HG02870 (cell line): ENCODE measurements at regions not wholly inside any gene's neighbourhood (a gene's known extent, or its start where the extent isn't known, plus 50 kb on each side); places are given as distances from the start of the nearest gene placed in this dataset.
"Not testable (repeated sequence)": the region's sequence is repeated elsewhere in the genome, so short reads cannot be mapped to it uniquely, and the experiment has no call there.

ENCODE experiments used
- ATAC-seq: cut with Tn5 transposase; IDR thresholded peaks from one replicate; pipeline ENCODE4 v1.9.1; 2021; ENCODE audit warnings: mild to moderate bottlenecking, moderate library complexity; ENCODE audit not compliant: unreplicated experiment

DNA sequence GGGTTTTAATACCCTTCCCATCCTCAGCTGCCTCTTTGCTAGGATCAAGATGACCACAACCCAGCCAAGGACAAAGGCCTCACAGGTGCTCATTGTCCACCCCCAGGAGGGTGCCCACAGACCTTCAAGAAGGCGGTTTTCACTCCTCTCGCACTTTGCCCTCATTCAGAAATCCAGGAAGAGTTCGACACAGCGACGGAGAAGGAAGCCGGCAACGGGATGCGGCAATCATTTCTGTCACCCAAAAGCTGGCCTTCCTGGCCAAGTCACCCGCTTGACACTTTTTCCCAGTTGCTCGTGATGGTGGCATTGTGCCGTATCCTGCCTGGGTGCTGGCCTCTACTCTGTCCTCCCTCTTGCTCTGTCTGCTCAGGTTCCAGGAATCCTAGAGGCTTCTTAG, 293.0 kb upstream of the ZNF337 start:
- not testable (repeated sequence) for ATAC-seq

DNA sequence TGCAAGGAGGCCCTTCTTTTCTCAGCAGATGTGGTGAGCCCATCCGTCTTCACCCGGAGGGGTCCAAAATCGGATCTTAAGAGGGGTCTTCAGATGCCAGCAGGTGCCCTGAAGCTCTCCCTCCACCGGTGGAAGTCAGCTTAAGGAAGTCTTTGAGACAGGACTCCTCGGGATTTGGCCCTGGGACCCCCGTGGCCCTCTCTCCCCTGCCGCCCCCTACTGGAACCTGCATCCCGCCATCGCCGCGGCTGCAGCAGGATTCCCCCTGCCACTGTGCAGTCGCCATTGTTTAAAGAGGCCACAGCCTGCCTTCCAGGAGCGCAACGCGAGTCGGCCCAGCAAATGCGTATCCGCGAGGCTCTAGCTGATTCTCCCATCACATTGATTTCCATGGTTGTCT, 292.5 kb upstream of the ZNF337 start:
- ATAC-seq: no peak

DNA sequence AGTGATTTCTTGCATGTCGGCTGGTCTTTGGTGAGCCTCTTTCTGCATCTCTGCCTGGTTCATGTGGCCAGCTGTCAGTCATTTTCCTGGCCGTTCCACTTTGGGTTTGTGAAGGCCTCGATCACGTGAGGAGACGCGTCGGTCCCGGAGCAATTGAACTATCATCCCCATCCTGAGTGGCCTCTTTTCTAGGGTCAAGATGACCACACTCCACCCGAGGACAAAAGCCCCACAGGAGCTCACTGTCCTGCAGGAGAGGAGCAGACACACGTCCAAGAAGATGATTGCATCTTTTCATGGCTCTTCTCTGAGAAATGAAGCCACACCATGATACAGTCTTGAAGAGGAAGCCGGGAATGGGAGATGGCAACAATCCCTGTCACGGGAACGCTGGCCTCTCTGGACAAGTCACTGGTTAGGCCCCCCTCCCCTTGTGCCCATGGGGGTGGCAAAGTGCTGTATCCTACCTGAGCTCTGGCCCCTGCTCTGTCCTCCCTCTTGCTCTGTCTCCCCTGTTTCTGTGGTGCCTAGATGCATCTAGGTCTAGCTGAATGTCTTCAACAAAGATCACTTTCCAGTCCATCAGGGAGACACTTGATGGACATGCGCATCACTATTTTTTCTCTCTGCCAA, 291.4 kb upstream of the ZNF337 start:
- not testable (repeated sequence) for ATAC-seq

DNA sequence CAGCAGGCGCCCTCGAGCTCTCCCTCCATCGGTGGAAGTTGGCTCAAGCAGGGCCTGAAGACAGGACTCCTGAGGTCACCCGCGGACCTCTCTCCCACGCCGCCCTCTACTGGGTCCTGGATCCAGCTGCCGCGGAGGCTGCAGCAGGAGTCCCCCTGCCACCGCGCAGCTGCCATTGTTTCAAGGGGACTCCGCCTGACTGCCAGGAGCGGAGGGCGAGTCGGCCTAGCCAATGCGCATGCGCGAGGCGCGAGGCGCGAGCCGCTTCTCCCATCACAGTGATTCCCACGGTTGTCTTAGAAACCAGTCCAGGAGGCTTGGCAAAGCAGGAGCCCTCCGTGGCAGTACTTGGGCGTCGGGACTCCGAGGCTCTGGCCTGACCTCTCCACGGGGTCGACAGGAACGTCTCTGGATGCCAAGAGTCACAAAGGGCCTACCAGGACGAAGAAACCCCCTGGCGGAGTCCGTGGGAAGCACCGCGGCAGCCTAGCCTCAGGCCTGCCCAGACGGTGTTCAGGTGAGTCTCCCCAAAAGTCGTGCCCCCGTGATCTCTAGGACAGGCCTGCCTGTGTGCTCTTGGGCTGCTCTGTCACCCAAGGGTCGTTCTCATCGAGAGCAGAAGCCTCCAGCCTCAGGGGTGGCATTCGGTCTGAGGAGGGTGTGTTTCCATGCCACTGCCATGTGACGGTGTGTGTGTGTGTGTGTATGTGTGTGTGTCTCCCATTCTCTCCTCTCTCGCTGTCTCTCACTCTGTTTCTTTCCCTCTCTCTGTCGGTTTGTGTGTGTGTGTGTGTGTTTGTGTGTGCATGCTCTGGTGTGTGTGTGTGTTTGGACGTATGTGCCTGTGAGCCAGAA, 290.6 kb upstream of the ZNF337 start:
- ATAC-seq: no peak

DNA sequence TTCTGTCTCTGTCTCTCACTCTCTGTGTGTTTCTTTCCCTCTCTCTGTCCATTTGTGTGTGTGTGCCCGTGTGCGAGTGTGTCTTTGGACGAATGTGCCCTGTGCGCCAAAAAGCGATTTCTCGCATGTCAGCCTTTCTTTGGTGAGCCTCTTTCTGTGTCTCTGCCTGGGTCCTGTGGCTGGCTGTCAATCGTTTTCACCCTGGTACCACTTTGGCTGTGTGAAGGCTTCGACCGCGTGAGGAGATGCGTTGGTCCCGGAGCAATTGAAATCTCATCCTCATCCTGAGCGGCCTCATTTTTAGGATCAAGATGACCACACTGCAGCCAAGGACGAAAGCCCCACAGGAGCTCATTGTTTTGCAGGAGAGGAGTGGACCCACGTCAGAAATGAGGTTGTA, 288.9 kb upstream of the ZNF337 start:
- ATAC-seq: no peak

DNA sequence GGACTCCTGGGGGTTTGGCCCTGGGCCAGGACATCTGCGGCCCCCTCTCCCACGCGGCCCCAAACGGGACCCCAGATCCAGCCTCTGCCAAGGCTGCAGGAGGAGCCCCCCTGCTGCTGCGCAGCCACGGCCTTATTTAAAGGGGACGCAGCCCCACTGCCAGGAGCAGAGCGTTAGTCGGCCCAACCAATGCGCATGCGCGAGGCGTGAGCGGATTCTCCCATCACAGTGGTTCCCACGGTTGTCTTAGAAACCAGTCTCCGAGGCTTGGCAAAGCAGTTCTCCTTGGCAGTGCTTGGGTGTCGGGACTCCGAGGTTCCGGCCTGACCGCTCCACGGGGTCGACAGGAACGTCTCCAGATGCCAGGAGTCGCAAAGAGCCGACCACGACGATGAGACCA, 288.3 kb upstream of the ZNF337 start:
- ATAC-seq: no peak

DNA sequence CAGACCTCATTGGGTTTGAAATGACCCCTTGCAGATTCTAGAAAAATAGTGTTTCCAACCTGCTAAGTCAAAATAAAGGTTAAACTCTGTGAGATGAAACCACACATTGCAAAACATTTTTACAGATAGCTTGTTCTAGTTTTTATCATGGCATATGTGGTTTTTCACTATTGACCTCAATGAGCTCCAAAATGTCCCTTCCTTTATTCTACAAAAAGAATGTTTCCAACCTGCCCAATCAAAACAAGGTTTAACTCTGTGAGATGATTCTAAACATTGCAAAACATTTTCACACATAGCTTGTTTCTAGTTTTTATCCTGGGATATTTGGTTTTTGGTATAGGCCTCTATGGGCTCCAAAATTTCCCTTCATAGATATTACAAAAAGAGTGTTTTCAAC, 286.0 kb upstream of the ZNF337 start:
- ATAC-seq: not testable (repeated sequence)

DNA sequence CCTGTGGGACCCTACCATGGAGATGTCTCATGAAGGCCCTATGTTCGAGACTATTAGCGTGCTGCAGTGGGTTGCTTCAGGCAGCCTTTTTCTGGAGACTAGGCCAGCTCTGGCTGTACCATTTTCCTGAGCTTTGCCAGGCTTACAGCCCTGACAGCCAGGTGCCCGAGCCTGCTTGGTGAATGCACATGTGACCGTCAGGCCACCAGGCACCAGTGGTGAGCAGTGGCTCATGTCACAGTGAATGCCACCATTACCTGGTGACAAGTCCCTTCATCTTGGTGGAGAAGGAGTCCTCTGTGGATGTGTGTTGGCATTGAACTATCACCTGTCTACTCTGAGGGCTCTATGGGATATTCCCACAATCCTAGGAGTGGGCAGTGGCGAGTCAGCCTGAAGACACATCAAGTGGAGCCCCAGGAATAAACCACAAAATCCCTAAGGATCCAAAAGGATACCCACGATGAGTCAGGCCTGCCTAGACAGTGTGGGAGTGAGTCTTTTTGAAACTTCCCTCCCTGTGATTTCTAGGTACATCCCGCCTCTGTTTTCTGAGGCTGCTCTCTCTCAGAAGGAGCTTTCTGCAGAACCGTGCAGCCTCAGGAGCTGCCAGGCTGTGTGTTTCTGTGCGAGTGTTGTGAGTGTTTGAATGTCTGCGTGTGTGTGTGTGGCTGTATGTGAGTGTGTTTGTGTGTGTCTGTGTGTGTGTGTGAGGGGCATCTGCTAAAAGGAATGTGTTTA, 282.0 kb upstream of the ZNF337 start:
- ATAC-seq: not testable (repeated sequence)

DNA sequence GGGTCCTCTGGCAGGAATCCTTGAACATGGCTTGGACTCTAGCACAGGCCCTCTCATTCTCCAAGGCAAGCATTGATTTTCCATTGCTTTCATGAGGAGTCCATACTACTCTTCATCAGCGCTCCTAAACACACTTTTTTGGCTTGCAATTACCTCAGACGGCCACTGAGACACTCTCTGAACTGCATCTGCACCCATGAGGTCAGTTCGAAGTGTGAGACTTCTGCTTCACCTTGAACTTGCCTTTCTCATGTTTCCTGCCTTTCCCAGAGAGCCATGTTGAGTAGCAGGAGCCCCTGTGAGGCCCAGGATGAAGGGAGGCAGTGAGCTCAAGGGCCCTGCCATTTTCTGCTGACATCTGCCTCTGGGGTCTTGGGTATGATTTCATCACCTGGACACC, 279.2 kb upstream of the ZNF337 start:
- ATAC-seq: not testable (repeated sequence)

DNA sequence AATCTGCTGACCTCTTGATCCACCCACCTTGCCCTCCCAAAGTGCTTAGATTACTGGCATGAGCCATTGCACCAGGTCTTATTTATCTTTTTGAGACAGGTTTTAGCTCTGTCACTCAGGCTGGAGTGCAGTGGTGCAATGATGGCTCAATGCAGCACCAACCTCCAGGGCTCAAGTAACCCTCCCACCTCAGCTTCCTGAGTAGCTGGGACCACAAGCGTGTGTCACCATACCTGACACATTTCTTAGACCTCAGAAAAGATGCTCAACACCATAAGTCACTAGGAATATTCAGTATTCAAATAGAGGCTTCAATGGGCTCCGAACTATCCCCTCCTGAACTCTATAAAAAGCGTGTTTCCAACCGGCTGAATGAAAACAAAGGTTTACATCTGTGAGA, 268.6 kb upstream of the ZNF337 start:
- not testable (repeated sequence) for ATAC-seq

DNA sequence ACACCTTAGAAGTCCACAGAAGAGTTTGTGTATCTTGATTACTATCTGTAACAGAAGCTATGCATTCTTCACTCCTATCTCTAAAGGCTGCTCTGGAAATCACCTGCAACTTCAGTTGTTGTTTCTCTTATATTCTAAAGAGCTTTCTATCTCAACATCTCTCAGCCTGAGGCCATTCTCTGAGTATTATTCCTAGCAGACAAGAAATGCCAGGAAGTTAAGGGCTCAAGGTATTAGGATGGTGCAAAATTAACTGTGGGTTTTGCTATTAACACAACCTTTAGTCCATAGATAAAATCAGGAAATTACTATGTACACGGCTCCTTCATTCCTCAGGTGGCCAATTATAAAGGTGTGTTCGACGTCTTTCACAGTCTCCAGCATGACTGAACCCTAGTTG, 257.2 kb upstream of the ZNF337 start:
- ATAC-seq: not testable (repeated sequence)

DNA sequence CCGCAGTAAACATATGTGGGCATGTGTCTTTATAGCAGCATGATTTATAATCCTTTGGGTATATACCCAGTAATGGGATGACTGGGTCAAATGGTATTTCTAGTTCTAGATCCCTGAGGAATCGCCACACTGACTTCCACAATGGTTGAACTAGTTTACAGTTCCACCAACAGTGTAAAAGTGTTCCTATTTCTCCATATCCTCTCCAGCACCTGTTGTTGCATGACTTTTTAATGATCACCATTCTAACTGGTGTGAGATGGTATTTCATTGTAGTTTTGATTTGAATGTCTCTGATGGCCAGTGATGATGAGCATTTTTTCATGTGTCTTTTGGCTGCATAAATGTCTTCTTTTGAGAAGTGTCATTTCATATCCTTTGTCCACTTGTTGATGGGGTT, 238.6 kb upstream of the ZNF337 start:
- not testable (repeated sequence) for ATAC-seq

DNA sequence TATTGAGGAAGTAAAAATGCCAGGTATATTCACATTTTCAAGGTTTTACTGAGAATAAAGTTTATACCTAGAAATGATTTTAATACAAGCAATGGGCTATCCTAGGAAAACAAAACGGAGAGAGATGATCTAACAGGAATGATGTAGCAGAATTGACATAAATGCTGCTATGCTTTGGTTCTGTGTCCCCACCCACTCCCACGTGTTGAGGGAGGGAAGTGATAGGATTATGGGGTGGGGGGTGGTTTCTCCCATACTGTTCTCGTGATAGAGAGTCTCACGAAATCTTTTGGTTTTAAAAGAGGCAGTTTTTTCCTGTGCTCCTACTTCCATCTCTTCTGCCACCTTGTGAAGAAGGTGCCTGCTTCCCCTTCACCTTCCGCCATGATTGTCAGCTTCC, 236.2 kb upstream of the ZNF337 start:
- ATAC-seq: not testable (repeated sequence)

DNA sequence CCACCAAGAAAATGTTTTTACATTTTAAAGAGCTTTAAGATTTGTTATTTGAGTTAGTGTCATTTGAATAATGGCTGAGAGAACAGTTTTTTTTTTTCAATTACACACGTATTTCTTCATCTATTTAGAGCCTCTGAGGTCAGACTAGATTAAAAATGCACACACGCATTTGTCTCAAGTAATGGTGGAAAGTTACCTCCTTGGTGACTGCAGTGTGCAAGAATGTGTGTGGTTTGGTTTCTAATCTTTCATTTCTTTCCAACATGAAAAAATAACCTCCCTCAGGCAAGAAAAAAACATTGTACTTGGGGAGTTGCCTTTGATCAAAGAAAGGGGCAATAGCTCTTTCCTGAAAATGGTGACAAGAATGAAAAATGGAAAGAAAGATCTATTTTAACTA, 235.5 kb upstream of the ZNF337 start:
- not testable (repeated sequence) for ATAC-seq

DNA sequence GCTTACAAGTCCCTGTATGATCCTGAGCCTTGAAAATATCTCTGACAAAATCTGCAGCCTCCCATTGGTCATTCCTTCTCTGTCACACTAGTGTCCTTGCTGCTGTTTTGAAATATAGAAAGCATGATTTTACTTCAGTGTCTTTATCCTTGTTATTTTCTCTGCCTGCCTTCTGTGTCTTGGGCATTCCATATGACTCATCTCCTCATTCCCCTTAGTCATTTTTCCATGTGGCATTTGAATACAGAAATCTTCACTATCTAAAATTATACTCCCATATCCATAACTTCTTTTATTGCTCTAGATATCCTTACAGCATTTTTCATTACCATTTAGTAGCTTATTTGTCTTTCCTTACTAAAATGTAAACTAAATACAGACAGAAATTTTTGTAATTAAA, 205.7 kb upstream of the ZNF337 start:
- not testable (repeated sequence) for ATAC-seq

DNA sequence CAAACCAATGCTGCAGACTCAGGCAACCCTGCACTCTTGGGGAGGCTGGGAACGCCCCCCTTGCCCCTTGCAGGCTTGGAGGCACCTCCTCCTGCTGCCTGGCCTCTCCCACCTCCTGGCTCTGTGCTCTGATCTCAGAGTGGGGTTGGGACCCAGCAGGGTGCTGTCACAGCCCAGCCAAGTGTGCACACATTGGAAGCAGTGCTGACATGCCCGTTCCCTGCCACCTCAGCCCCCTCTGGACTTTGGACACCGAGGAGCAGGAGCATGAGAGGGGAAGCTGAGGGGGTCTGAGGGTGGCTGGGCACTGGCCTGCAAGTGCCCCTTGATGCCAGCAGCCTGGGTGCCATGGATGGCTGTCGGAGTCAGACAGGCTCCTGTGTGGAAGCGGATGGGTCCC, 202.0 kb upstream of the ZNF337 start:
- ATAC-seq: not testable (repeated sequence)

DNA sequence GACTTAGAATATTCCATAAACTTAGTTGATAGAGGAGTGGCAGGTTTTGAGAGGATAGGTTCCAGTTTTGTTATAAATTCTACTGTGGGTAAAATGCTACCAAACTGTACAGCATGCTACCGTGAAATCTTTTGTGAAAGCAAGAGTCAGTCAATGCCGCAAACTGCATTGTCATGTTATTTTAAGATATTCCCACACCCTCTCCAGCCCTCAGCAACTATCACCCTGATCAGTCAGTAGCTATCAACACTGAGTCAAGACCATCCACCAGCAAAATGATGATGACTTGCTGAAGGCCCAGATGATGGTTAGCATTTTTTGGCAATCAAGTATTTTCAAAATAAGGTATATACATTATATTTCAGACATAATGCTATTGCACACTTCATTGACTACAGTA, 182.4 kb upstream of the ZNF337 start:
- not testable (repeated sequence) for ATAC-seq

DNA sequence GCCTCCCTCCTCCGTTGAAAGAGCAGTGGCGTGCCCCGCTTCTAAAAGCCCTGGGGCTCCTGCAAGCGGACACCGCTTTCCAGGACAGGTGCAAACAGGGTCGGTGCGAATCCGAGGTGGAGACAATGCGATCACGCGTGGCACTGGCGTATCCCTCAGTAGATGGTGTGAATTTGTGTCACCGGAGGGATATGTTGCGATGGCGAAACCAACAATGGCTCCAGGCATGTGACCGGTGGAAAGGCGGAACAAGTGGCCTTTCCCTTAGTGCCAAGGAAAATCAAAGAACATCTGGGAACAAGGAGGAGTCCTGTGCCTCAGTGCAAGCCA, 172.0 kb upstream of the ZNF337 start:
- not testable (repeated sequence) for ATAC-seq

DNA sequence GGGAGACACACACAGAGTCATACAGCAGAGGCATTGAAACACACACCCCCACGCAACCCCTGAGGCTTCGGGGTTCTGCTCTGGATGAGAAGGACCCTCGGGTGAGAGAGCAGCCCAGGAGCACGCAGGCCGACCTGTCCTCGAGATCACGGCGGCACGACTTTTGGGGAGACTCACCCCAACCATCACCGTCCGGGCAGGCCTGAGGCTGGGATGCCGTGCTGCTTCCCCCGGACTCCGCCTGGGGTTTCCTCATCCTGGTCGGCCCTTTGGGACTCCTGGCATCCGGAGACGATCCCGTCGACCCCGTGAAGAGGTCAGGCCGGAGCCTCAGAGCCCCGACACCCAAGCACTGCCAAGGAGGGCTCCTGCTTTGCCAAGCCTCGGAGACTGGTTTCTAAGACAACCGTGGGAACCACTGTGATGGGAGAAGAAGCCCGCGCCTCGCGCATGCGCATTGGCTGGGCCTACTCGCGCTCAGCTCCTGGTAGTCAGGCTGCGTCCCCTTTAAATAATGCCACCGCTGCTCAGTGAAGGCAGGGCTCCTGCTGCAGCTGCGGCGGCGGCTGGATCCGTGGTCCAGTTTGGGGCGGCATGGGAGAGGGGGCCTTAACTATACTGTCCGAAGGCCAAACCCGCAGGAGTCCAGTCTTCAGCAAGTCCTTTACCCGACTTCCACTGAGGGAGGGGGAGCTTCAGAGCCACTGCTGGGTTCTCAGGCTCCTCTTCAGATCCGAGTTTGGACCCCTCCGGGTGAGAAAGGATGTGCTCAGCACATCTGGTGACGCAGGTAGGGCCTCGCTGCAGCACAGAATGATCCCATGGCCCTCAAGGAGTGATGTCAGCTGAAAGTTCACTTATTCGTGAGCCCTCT, 171.4 kb upstream of the ZNF337 start:
- ATAC-seq: no peak

DNA sequence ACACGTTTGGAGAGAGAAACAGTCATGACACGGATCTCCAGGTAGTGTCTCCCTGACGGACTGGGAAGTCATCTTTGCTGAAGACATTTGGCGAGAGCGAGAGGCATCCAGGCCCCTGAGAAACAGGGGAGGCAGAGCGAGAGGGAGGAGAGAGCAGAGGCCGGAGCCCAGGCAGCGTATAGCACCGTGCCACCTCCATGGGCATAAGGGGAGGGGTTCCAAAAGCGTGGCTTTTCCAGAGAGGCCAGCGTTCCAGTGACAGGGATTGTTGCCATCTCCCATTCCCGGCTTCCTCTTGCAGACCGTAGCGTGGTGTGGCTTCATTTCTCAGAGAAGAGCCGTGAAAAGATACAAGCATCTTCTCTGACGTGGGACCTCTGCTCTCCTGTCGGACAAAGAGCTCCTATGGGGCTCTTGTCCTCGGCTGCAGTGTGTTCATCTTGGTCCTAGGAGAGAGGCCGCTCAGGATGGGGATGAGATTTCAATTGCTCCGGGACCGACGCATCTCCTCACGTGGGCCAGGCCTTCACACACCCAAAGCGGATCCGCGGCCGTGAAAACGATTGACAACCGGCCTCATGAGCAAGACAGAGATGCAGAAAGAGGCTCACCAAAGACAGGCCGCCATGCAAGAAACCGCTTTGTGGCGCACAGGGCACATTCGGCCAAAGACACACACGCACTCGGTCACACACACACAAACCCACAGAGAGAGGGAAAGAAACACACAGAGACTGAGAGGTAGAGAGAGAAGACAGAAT, 170.5 kb upstream of the ZNF337 start:
- not testable (repeated sequence) for ATAC-seq
